SH-SY5Y (cell line): ENCODE measurements at regions not wholly inside any gene's neighbourhood (a gene's known extent, or its start where the extent isn't known, plus 50 kb on each side); places are given as distances from the start of the nearest gene placed in this dataset.

Source experiments
- GATA2 ChIP-seq: IDR thresholded peaks from 2 replicates; pipeline ENCODE4 v1.6.1; 2011; ENCODE audit warnings: mild to moderate bottlenecking, low read depth, low read length
- GATA3 ChIP-seq: IDR thresholded peaks from 2 replicates; pipeline ENCODE4 v1.6.1; 2011; ENCODE audit warnings: low read depth, mild to moderate bottlenecking, low read length, moderate library complexity

DNA sequence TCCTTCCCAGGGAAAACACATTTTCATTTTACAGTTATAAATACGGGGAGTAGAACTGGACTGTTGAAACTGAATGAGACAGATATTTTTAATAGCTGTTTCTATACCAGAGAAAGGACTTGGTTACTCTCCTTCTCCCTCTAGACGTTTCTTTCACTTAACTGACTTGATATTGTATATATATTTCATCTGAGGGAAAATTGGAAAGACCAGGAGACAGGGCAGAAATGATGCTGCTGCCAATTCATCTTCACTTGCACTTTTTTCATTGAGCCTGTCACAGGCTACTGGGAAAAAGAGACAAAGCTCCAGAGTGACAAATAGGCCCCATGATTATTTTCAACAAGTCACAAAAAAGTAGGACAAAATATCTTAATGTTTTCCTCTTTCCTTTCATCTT lies 636.0 kb upstream of the TPK1 start:
- TF ChIP-seq GATA3 (no peak), GATA2 (no peak)
